ENCODE measurements at regions not wholly inside any gene's neighbourhood (a gene's known extent, or its start where the extent isn't known, plus 50 kb on each side); places are given as distances from the start of the nearest gene placed in this dataset.
A peak's percentile ranks its signal among the peaks of the same experiment; 100 is the strongest.

GRCh38 chr6:74167511-74167910 is 471.5 kb downstream of the CD109 start:
- H3K9me2 ChIP-seq (ENCODE audit: insufficient read depth): no peaks in the 10 kb centered on the region
- DNase-seq (ENCODE audit: low spot score) (no peak), ATAC-seq (no peak)
- peaks cover 1% of the 10 kb centered on the region for H3K27me3 Mint-ChIP-seq (ENCODE audit: insufficient read depth, low read depth, poor library complexity)
- H3K27me3 ChIP-seq (ENCODE audit: insufficient read depth): no peaks in the 10 kb centered on the region
- no peaks in the 10 kb centered on the region for H3K4me1 Mint-ChIP-seq
- no peaks in the 10 kb centered on the region for H3K36me3 Mint-ChIP-seq (ENCODE audit: low read depth)
- no peaks in the 10 kb centered on the region for H3K79me2 ChIP-seq (replicated peaks; ENCODE audit: insufficient read depth)
- H3K27ac Mint-ChIP-seq: no peak overlapping the region
- H3K4me3 ChIP-seq: no peak overlapping the region
- peak overlapping the region; percentile 15; the same call in 1 of the 2 replicates for H2AFZ ChIP-seq
- H3K4me2 ChIP-seq: no peak overlapping the region
- no peak overlapping the region for H3K4me3 Mint-ChIP-seq
- H3K9me3 Mint-ChIP-seq: no peaks in the 10 kb centered on the region
- TF ChIP-seq NANOG (IDR thresholded peaks at IDR 0.05; ENCODE audit: borderline replicate concordance): no peak
- no peak for TF ChIP-seq POLR2AphosphoS5 (IDR thresholded peaks at IDR 0.05; ENCODE audit: low read depth)
- no peak for TF ChIP-seq JUNB (IDR thresholded peaks at IDR 0.05; ENCODE audit: unreplicated experiment)
- TF ChIP-seq ZNF114 (CRISPR knock-in tag; IDR thresholded peaks at IDR 0.05): no peak
- H3F3A ChIP-seq (replicated peaks; ENCODE audit: low read depth): no peaks in the 10 kb centered on the region
- H3K36me3 ChIP-seq (ENCODE audit: insufficient read depth): no peaks in the 10 kb centered on the region
- H4K20me1 ChIP-seq (replicated peaks; ENCODE audit: insufficient read depth): no peaks in the 10 kb centered on the region
- H3K27ac ChIP-seq (ENCODE audit: low read depth): no peak overlapping the region
- no peaks in the 10 kb centered on the region for H3K4me1 ChIP-seq (ENCODE audit: insufficient read depth)

GRCh38 chr6:74166849-74167248 is 470.8 kb downstream of the CD109 start:
- Histone ChIP-seq H3K36me3 (ENCODE audit: insufficient read depth) (no peaks in the 10 kb centered on the region), H4K20me1 (replicated peaks; ENCODE audit: insufficient read depth) (no peaks in the 10 kb centered on the region), H3K4me1 (ENCODE audit: insufficient read depth) (no peaks in the 10 kb centered on the region), H3K4me3 (no peak overlapping the region), H3F3A (replicated peaks; ENCODE audit: low read depth) (no peaks in the 10 kb centered on the region), H2AFZ (no peak overlapping the region), H3K79me2 (replicated peaks; ENCODE audit: insufficient read depth) (no peaks in the 10 kb centered on the region), H3K4me2 (no peak overlapping the region), H3K27ac (ENCODE audit: low read depth) (no peak overlapping the region), H3K9me2 (ENCODE audit: insufficient read depth) (no peaks in the 10 kb centered on the region), H3K27me3 (ENCODE audit: insufficient read depth) (no peaks in the 10 kb centered on the region)
- DNase-seq (ENCODE audit: low spot score) (no peak), ATAC-seq (no peak)
- Mint-ChIP-seq H3K27me3 (ENCODE audit: insufficient read depth, low read depth, poor library complexity) (peaks cover 1% of the 10 kb centered on the region), H3K36me3 (ENCODE audit: low read depth) (no peaks in the 10 kb centered on the region), H3K27ac (no peak overlapping the region), H3K4me1 (no peaks in the 10 kb centered on the region), H3K9me3 (no peaks in the 10 kb centered on the region), H3K4me3 (no peak overlapping the region)
- TF ChIP-seq NANOG (IDR thresholded peaks at IDR 0.05; ENCODE audit: borderline replicate concordance): no peak
- TF ChIP-seq ZNF331 (CRISPR knock-in tag; IDR thresholded peaks at IDR 0.05; ENCODE audit: low read depth): no peak
- TF ChIP-seq STAT1 (IDR thresholded peaks at IDR 0.05; ENCODE audit: unreplicated experiment): no peak
- TF ChIP-seq ZNF462 (CRISPR knock-in tag; IDR thresholded peaks at IDR 0.05): no peak
- TF ChIP-seq EZH2phosphoT487 (IDR thresholded peaks at IDR 0.05; ENCODE audit: unreplicated experiment): no peak
- TF ChIP-seq JUNB (IDR thresholded peaks at IDR 0.05; ENCODE audit: unreplicated experiment): no peak
- no peak for TF ChIP-seq CREB1 (CRISPR knock-in tag; IDR thresholded peaks at IDR 0.05; ENCODE audit: low read depth)
- no peak for TF ChIP-seq REST (IDR thresholded peaks at IDR 0.05; ENCODE audit: unreplicated experiment)
- no peak for TF ChIP-seq ETS1 (IDR thresholded peaks at IDR 0.05)
- TF ChIP-seq POLR2AphosphoS5 (IDR thresholded peaks at IDR 0.05; ENCODE audit: low read depth): no peak
- no peak for TF ChIP-seq EZH2 (IDR thresholded peaks at IDR 0.05; ENCODE audit: low read depth, unreplicated experiment)
- TF ChIP-seq ZNF114 (CRISPR knock-in tag; IDR thresholded peaks at IDR 0.05): no peak

All from GM23338 (cell line).